Islet precursor cell (in vitro differentiated cells): ENCODE measurements at regions not wholly inside any gene's neighbourhood (a gene's known extent, or its start where the extent isn't known, plus 50 kb on each side); places are given as distances from the start of the nearest gene placed in this dataset.

Experiments
- DNase-seq: peaks from one replicate; pipeline ENCODE4 v3.0.0-alpha.2; 2018

DNA sequence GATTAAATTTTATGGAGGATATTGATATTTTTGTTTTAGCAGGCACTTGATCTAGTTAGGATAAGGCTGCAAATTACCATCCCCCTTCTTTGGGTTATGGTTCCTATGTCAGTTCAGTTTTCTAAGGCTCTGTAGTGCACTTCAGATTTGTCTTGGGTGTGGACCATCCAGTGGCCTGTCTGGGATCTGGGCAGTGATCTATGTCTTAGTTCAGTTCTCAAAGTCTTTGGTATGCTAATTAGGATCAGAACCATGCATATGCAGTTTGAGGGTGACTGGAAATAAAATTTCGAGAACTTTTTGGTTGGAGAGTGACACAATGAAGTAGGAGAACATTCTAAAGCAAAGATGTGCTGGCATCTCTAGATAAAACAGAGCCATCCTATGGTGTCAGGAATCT is 388.2 kb downstream of the MID1IP1 start:
- DNase-seq = no peak

GRCh38 chrX:39194673-39195072 is 393.4 kb downstream of the MID1IP1 start:
- DNase-seq = no peak

DNA sequence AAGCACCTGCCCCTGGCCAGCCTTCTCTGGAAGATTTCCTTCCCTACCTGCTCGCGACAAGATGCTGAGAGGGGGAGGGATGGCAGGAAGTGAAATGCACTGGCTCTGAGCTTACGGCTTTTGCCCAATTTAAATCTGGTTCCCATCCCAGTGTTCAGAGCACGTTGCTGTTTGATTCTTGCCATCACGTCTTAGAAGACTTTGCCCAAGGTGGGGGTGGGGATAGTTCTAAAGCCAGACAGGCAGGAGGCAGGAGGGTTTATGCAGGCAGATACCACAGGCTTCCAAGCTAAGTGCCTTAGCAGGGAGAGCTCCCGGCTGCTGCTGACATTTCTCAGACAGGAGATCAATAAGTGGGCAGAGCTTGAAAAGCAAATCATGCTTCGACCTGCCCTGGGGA is 393.9 kb downstream of the MID1IP1 start:
- no peak for DNase-seq

GRCh38 chrX:39196192-39197102 is 395.2 kb downstream of the MID1IP1 start:
- peak; percentile 62 for DNase-seq

- no peak for DNase-seq
Measured at GRCh38 chrX:39199429-39199828, 398.2 kb downstream of the MID1IP1 start.

DNA sequence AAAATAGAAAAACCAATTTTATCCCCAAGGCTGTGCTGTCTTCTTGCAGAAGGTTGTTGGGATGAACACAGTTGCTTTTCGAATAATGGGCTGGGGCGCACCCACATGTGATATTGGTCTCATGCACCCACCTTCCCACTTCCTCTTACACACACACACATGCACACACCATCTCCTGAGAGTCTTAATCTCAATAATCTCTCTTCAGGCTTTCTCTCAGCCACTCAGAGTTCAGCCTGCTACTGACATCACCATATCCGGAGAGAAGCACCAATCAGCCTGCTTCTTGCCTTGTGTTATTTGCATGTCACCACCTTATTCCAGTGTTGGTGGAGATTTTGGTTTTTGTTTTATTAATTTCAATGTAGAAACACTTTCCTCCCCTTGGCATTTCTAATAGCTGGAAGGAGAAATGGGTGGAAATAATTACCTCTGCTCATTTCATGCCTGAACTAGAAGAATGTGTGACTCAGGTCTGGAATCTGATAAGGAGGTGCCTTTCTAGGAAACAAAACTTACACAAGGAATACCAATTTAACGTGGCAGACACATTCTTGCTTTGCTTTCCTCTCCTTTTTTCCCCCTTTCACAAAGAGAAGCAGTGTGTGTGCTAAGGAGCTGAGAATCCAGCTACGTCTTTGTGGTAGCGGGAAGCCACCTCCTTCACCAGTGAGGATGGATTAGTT is 400.2 kb downstream of the MID1IP1 start:
- DNase-seq = no peak

- no peak for DNase-seq
Measured at GRCh38 chrX:39202641-39203040, 401.4 kb downstream of the MID1IP1 start.

DNA sequence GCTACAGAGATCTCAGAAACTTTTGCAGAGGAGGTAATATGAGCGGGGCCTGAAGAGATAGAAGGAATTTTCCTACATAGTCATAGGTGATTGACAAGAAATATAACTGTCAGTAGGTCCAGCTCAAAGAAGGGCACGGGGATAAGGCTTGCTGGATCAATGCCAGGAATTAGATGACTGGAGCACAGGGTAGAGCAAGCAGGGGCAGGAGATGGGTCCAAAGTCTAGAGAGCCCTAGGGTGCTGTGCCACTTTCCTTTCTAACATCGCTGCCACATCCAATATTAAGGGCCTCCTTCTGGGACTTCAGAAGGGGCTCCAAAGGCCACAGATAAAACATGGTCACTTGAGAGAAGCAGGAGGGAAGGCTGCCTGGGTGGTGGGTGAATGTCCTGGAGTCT is 402.2 kb downstream of the MID1IP1 start:
- DNase-seq = no peak

DNA sequence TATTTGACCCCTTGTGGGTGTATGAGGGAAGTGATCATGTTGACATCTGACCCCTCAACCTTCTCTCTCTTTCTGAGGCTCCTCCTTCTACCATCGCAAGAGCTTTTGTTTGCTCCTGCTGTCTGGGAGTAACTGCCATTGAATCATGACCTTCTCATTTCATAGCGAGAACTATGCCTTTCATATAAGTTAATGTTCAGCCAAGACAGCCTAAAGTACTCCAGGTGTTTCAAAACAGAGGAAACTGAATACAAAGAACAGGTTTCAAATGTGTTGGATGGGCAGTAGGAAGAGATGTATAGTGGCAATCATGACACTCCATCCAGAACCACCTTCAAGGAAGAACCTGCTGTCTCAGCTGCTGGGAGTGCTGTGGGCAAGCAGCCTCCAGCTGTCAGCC is 403.1 kb downstream of the MID1IP1 start:
- DNase-seq = no peak

- DNase-seq = no peak
Measured at GRCh38 chrX:39204945-39205344, 403.7 kb downstream of the MID1IP1 start.

GRCh38 chrX:39205467-39205866 is 404.2 kb downstream of the MID1IP1 start:
- no peak for DNase-seq

DNA sequence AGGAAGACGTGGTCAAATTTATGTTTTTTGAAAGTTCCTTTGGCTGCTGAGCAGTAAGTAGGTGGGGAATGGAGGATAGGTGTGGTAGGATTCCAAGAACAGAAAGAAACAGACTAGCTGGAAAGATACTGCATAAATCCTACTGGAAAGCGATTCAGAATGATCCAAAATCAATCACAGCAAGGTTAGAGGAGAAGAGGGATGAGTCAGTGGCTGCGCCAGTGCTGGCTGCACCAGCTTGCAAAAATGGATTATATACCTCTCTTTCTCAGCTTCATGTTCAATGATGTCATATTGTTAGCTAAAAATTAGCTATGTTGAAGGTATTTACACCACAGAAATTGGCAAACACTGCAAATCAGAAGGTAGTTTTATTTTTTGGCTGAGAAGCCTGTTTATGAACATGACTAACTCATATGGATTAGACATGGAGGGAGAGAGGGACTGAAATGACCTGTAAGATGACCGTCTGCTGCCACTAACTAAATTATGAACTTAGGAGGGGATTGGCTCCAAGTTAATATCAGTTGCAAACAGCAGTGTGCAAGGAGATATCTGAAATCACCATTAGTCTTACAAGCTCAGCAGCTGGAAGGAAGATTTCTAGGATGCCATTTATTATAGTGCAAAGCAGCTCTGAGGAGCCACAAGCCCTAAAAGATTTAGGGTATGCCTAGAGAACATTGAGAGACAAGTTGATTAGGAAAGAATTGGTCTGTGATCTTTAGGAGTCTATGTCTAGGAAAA is 405.3 kb downstream of the MID1IP1 start:
- DNase-seq = no peak

GRCh38 chrX:39211501-39211900 is 410.2 kb downstream of the MID1IP1 start:
- no peak for DNase-seq

- DNase-seq = no peak
Measured at GRCh38 chrX:39212456-39212855, 411.2 kb downstream of the MID1IP1 start.

- no peak for DNase-seq
Measured at GRCh38 chrX:39214387-39215126, 413.3 kb downstream of the MID1IP1 start.

DNA sequence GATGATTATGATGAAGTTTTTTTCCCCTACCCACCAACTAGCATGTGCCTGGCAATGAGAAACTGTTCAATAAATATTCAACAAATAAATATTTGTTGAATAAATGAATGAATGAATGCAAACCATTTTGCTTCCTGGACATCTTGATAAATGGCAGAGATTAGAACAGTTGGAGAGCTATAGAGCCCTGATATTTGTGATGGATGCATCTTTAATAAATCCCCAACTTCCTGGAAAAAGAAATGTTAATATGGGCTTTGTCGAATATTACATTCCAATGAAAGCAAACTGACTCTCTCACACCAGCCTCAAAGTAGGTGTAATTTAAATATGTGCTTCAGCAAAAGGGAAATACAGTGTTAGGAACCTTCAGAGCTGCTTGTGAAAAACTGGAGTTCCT is 419.7 kb downstream of the MID1IP1 start:
- no peak for DNase-seq

- no peak for DNase-seq
Measured at GRCh38 chrX:39222346-39223113, 421.3 kb downstream of the MID1IP1 start.

DNA sequence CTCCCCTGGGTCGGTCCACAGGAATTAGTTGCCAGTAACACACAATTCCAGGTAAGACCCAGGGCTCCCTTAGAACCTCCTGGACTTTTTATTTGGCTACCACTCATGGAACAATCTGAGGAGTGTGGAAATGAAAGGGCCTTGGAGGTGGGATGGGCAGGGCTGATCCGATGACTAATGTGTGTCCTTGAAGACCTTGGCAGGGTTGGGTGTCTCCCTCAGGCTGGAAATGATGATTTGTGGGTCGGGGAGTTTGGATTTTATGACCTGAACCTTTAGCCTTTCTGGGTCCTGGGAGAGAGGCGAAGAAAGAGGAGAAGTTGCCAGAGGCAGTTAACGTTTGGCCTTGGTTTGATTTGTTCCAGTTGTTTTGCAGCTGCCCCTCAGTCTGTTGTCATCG is 425.0 kb downstream of the MID1IP1 start:
- no peak for DNase-seq

DNA sequence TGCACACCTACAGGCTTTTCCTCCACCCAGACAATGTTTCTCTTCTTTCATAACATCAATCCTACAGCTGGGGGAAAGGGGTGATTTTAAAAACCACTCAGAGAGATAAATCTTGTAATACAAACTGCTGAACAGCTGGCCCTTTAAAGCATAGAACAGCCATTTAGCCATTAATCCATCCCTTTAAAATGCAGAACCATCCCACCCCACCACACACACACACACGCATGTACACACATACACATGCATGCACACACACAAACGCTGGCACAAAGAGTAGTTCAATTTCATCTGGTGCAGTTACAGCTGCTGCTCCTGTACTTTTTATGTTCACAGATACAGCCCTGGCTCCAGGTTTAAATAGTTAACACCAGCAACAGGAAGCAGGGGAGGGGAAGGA is 426.1 kb downstream of the MID1IP1 start:
- DNase-seq = no peak

DNA sequence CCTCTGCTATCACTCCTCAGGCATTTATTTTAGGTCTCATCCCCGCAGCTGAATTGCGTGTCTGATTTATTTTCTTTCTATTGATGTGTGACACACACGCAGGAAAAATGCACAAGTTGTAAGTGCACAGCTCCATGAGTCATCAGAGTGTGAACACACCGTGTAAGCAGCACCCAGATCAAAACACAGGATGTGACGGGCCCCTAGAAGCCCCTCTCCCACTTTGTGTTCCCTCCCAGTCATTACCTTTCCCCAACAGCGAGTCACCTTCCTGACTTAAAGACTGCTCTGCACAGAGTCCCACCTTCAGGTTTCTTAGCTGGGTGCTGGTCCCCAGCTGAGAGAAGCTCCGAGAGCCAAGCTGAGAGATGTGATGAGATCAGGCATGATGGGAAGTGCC is 436.7 kb downstream of the MID1IP1 start:
- peak; percentile 44 for DNase-seq

- peak; percentile 57 for DNase-seq
Measured at GRCh38 chrX:39242187-39242586, 440.9 kb downstream of the MID1IP1 start.

- DNase-seq = no peak
Measured at GRCh38 chrX:39244147-39244546, 442.9 kb downstream of the MID1IP1 start.
